HG03060 (cell line): ENCODE measurements at regions not wholly inside any gene's neighbourhood (a gene's known extent, or its start where the extent isn't known, plus 50 kb on each side); places are given as distances from the start of the nearest gene placed in this dataset.
"Not testable (repeated sequence)": the region's sequence is repeated elsewhere in the genome, so short reads cannot be mapped to it uniquely, and the experiment has no call there.

Experiments used
- ATAC-seq: cut with Tn5 transposase; IDR thresholded peaks from one replicate; pipeline ENCODE4 v1.9.1; 2021; ENCODE audit warnings: low read depth, moderate number of reproducible peaks; ENCODE audit not compliant: unreplicated experiment

- ATAC-seq: not testable (repeated sequence)
These were observed 587.6 kb downstream of the EDEM1 start for GRCh38 chr3:5775100-5775499.

GRCh38 chr3:5784690-5785089, 597.2 kb downstream of the EDEM1 start:
- no peak for ATAC-seq

- ATAC-seq: no peak
These were observed 600.5 kb downstream of the EDEM1 start for GRCh38 chr3:5787861-5788488.

GRCh38 chr3:5788496-5788895, 601.0 kb downstream of the EDEM1 start:
- no peak for ATAC-seq

GRCh38 chr3:5791558-5791957, 604.1 kb downstream of the EDEM1 start:
- no peak for ATAC-seq

- ATAC-seq: no peak
These were observed 609.0 kb downstream of the EDEM1 start for GRCh38 chr3:5796541-5796940.

- ATAC-seq: no peak
These were observed 611.3 kb downstream of the EDEM1 start for GRCh38 chr3:5798809-5799208.

- no peak for ATAC-seq
These were observed 611.9 kb downstream of the EDEM1 start for GRCh38 chr3:5799398-5799797.

- ATAC-seq: no peak
These were observed 613.5 kb downstream of the EDEM1 start for GRCh38 chr3:5800965-5801364.

- no peak for ATAC-seq
These were observed 618.7 kb downstream of the EDEM1 start for GRCh38 chr3:5806192-5806591.

GRCh38 chr3:5809586-5810246, 622.2 kb downstream of the EDEM1 start:
- no peak for ATAC-seq

GRCh38 chr3:5811016-5811415, 623.5 kb downstream of the EDEM1 start:
- no peak for ATAC-seq

GRCh38 chr3:5813521-5813920, 626.0 kb downstream of the EDEM1 start:
- no peak for ATAC-seq

- no peak for ATAC-seq
These were observed 635.3 kb downstream of the EDEM1 start for GRCh38 chr3:5822843-5823242.

- no peak for ATAC-seq
These were observed 639.0 kb downstream of the EDEM1 start for GRCh38 chr3:5826467-5826866.

GRCh38 chr3:5828251-5828650, 640.7 kb downstream of the EDEM1 start:
- no peak for ATAC-seq

- no peak for ATAC-seq
These were observed 652.5 kb downstream of the EDEM1 start for GRCh38 chr3:5840056-5840455.

- ATAC-seq: no peak
These were observed 654.1 kb downstream of the EDEM1 start for GRCh38 chr3:5841599-5841998.

- no peak for ATAC-seq
These were observed 658.8 kb downstream of the EDEM1 start for GRCh38 chr3:5846261-5846660.

- no peak for ATAC-seq
These were observed 673.6 kb downstream of the EDEM1 start for GRCh38 chr3:5861151-5861550.

- ATAC-seq: no peak
These were observed 687.4 kb downstream of the EDEM1 start for GRCh38 chr3:5874931-5875341.

GRCh38 chr3:5888851-5889250, 701.3 kb downstream of the EDEM1 start:
- ATAC-seq: no peak
